Thoracic aorta (tissue), 2 donors: ENCODE measurements at regions not wholly inside any gene's neighbourhood (a gene's known extent, or its start where the extent isn't known, plus 50 kb on each side); places are given as distances from the start of the nearest gene placed in this dataset.
"Not testable (repeated sequence)": the region's sequence is repeated elsewhere in the genome, so short reads cannot be mapped to it uniquely, and the experiment has no call there.

Source experiments
- ATAC-seq: fragments of 150-250 bp; one replicate; pipeline ENCODE4 v1.8.0; 2017; ENCODE audit warnings: low read depth; ENCODE audit not compliant: insufficient number of reproducible peaks, low FRiP score
- DNase-seq: peaks from one replicate; pipeline ENCODE4 v3.0.0-alpha.2; 2020; ENCODE audit warnings: low spot score
- H3K27ac ChIP-seq, 2 donors: fragments of 200-600 bp; sonication (generic); 1 replicate in 1 of 2; 2 replicates in 1 of 2; pipeline ENCODE4 v1.5.1; 2016; ENCODE audit warnings: mild to moderate bottlenecking in 2 of 2, moderate library complexity in 2 of 2
- H3K27me3 ChIP-seq: fragments of 200-600 bp; sonication (generic); replicated peaks from 2 replicates; pipeline ENCODE4 v1.6.0; 2016; ENCODE audit warnings: mild to moderate bottlenecking; ENCODE audit not compliant: insufficient read depth
- H3K36me3 ChIP-seq: fragments of 200-600 bp; sonication (generic); one replicate; pipeline ENCODE4 v1.5.1; 2016
- H3K4me1 ChIP-seq, 2 donors: fragments of 200-600 bp; sonication (generic); 1 replicate in 1 of 2; 2 replicates in 1 of 2; pipeline versions ENCODE4 v1.5.1 to v1.6.0; 2016; ENCODE audit warnings: low read depth in 2 of 2, mild to moderate bottlenecking in 1 of 2; ENCODE audit not compliant: control insufficient read depth in 1 of 2
- H3K4me3 ChIP-seq: fragments of 200-600 bp; sonication (generic); 2 replicates; pipeline ENCODE4 v1.5.1; 2016; ENCODE audit warnings: mild to moderate bottlenecking
- H3K9me3 ChIP-seq: fragments of 200-600 bp; sonication (generic); 2 replicates; pipeline ENCODE4 v1.5.1; 2016
- CTCF ChIP-seq: fragments of 200-600 bp; sonication (generic); IDR thresholded peaks from one replicate; pipeline ENCODE4 v1.5.1; 2019; ENCODE audit warnings: antibody characterized with exemption

- ATAC-seq: peak; percentile 92
- Histone ChIP-seq H3K27me3 (no peaks in the 10 kb centered on the region), H3K4me1 (peaks cover 32 to 36% of the 10 kb centered on the region in 2 donors), H3K36me3 (no peaks in the 10 kb centered on the region), H3K4me3 (no peak overlapping the region), H3K9me3 (no peaks in the 10 kb centered on the region), H3K27ac (peak overlapping the region; percentile 50 to 62)
- no peak for DNase-seq
- no peak for TF ChIP-seq CTCF
Observed at GRCh38 chr12:67716817-67717216, 68.3 kb downstream of the DYRK2 start.

- not testable (repeated sequence) for H3K4me3 ChIP-seq, H3K36me3 ChIP-seq, DNase-seq, H3K9me3 ChIP-seq, ATAC-seq, H3K27me3 ChIP-seq
- Histone ChIP-seq H3K27ac (peak overlapping the region in 1 of 2 donors; percentile 23), H3K4me1 (peaks cover 34 to 41% of the 10 kb centered on the region in 2 donors)
Observed at GRCh38 chr12:67719303-67719702, 70.8 kb downstream of the DYRK2 start.

- Histone ChIP-seq H3K4me1 (peaks cover 34 to 41% of the 10 kb centered on the region in 2 donors), H3K9me3 (no peaks in the 10 kb centered on the region), H3K27me3 (no peaks in the 10 kb centered on the region), H3K36me3 (no peaks in the 10 kb centered on the region), H3K27ac (peak overlapping the region in 1 of 2 donors; percentile 23), H3K4me3 (no peak overlapping the region)
- TF ChIP-seq CTCF: no peak
- DNase-seq: no peak
- peak; percentile 38 for ATAC-seq
Observed at GRCh38 chr12:67720351-67720856, 71.9 kb downstream of the DYRK2 start.

- Histone ChIP-seq H3K27ac (no peak overlapping the region), H3K36me3 (no peaks in the 10 kb centered on the region), H3K9me3 (no peaks in the 10 kb centered on the region), H3K4me1 (peaks cover 30 to 38% of the 10 kb centered on the region in 2 donors), H3K4me3 (no peak overlapping the region), H3K27me3 (no peaks in the 10 kb centered on the region)
- no peak for ATAC-seq
- no peak for TF ChIP-seq CTCF
- DNase-seq: no peak
Observed at GRCh38 chr12:67721248-67721647, 72.7 kb downstream of the DYRK2 start.

GRCh38 chr12:67722296-67722695 is 73.8 kb downstream of the DYRK2 start:
- no peak overlapping the region for H3K4me3 ChIP-seq
- H3K9me3 ChIP-seq: no peaks in the 10 kb centered on the region
- no peak for TF ChIP-seq CTCF
- ATAC-seq: no peak
- no peaks in the 10 kb centered on the region for H3K27me3 ChIP-seq
- H3K27ac ChIP-seq: no peak overlapping the region
- no peak for DNase-seq
- no peaks in the 10 kb centered on the region for H3K36me3 ChIP-seq
- H3K4me1 ChIP-seq: peaks cover 22 to 31% of the 10 kb centered on the region in 2 donors

- H3K9me3 ChIP-seq: no peaks in the 10 kb centered on the region
- no peaks in the 10 kb centered on the region for H3K36me3 ChIP-seq
- no peaks in the 10 kb centered on the region for H3K27me3 ChIP-seq
- no peak overlapping the region for H3K27ac ChIP-seq
- no peak for TF ChIP-seq CTCF
- DNase-seq: no peak
- peaks cover 2 to 14% of the 10 kb centered on the region in 2 donors for H3K4me1 ChIP-seq
- ATAC-seq: no peak
- no peak overlapping the region for H3K4me3 ChIP-seq
Observed at GRCh38 chr12:67726868-67727267, 78.3 kb downstream of the DYRK2 start.
